HEK293T (cell line): ENCODE measurements at regions not wholly inside any gene's neighbourhood (a gene's known extent, or its start where the extent isn't known, plus 50 kb on each side); places are given as distances from the start of the nearest gene placed in this dataset.

Experiments used
- CTCF ChIA-PET: fragments of 350-600 bp; formaldehyde crosslinking; extraction: SDS; loops from one replicate; lab custom pipeline; 2021; ENCODE audit warnings: antibody characterized with exemption, inconsistent platforms; lab: Yijun Ruan, JAX
- POLR2A ChIA-PET: fragments of 350-600 bp; formaldehyde crosslinking; extraction: SDS; loops from one replicate; lab custom pipeline; 2020; ENCODE audit warnings: antibody characterized with exemption, inconsistent platforms; lab: Yijun Ruan, JAX
- DNase-seq: peaks from one replicate; pipeline ENCODE4 v3.0.0; 2012; ENCODE audit warnings: mixed read lengths; ENCODE audit errors: extremely low spot score
- ARNT ChIP-seq: fragments of 450-650 bp; IDR thresholded peaks from 2 replicates; pipeline ENCODE4 v1.6.1; 2017; ENCODE audit warnings: mild to moderate bottlenecking
- BHLHE40 ChIP-seq: fragments of 450-650 bp; IDR thresholded peaks from 2 replicates; pipeline ENCODE4 v1.6.1; 2016; ENCODE audit warnings: mild to moderate bottlenecking, moderate library complexity, borderline replicate concordance
- CTBP1 ChIP-seq: fragments of 450-650 bp; IDR thresholded peaks from 2 replicates; pipeline ENCODE4 v1.6.1; 2016; ENCODE audit warnings: borderline replicate concordance
- ELF4 ChIP-seq: fragments of 450-650 bp; IDR thresholded peaks from 2 replicates; pipeline ENCODE4 v1.6.1; 2017; ENCODE audit warnings: antibody characterized with exemption
- FOXA1 ChIP-seq: fragments of 450-650 bp; IDR thresholded peaks from 2 replicates; pipeline ENCODE4 v1.6.1; 2016; ENCODE audit warnings: mild to moderate bottlenecking
- FOXK2 ChIP-seq: fragments of 450-650 bp; IDR thresholded peaks from 2 replicates; pipeline ENCODE4 v1.6.1; 2016; ENCODE audit warnings: mild to moderate bottlenecking
- FOXM1 ChIP-seq: fragments of 450-650 bp; IDR thresholded peaks from 2 replicates; pipeline ENCODE4 v1.6.1; 2017; ENCODE audit warnings: mild to moderate bottlenecking, borderline replicate concordance
- HDGF ChIP-seq: fragments of 450-650 bp; IDR thresholded peaks from 2 replicates; pipeline ENCODE4 v1.6.1; 2017; ENCODE audit warnings: antibody characterized with exemption, borderline replicate concordance
- L3MBTL2 ChIP-seq: fragments of 450-650 bp; conservative IDR thresholded peaks from 2 replicates; pipeline ENCODE4 v1.6.1; 2016; ENCODE audit warnings: mild to moderate bottlenecking
- LEF1 ChIP-seq: fragments of 450-650 bp; IDR thresholded peaks from 2 replicates; pipeline ENCODE4 v1.6.1; 2017; ENCODE audit warnings: mild to moderate bottlenecking, borderline replicate concordance
- NFRKB ChIP-seq: fragments of 450-650 bp; IDR thresholded peaks from 2 replicates; pipeline ENCODE4 v1.6.1; 2016; ENCODE audit warnings: mild to moderate bottlenecking, moderate library complexity
- PKNOX1 ChIP-seq: fragments of 450-650 bp; IDR thresholded peaks from 2 replicates; pipeline ENCODE4 v1.6.1; 2016
- SP1 ChIP-seq: fragments of 450-650 bp; IDR thresholded peaks from 2 replicates; pipeline ENCODE4 v1.6.1; 2017
- SUZ12 ChIP-seq: fragments of 450-650 bp; IDR thresholded peaks from 2 replicates; pipeline ENCODE4 v1.6.1; 2016; ENCODE audit warnings: mild to moderate bottlenecking
- TARDBP ChIP-seq: fragments of 450-650 bp; IDR thresholded peaks from 2 replicates; pipeline ENCODE4 v1.6.1; 2016
- ZNF384 ChIP-seq: fragments of 450-650 bp; IDR thresholded peaks from 2 replicates; pipeline ENCODE4 v1.6.1; 2016

GRCh38 chr4:165748321-165748720 lies 124.7 kb upstream of the TLL1 start:
- no peak for TF ChIP-seq SUZ12
- TF ChIP-seq LEF1, result no peak
- TF ChIP-seq L3MBTL2, result no peak
- TF ChIP-seq SP1, result no peak
- TF ChIP-seq HDGF, result no peak
- TF ChIP-seq FOXM1, result no peak
- TF ChIP-seq CTBP1, result no peak
- ChIA-PET CTCF (no interaction called here), POLR2A (no interaction called here)
- no peak for DNase-seq

GRCh38 chr4:165751882-165752281 lies 121.2 kb upstream of the TLL1 start:
- TF ChIP-seq LEF1 (no peak), FOXK2 (no peak), FOXM1 (no peak), HDGF (no peak), SUZ12 (no peak), NFRKB (no peak), ELF4 (no peak), L3MBTL2 (no peak), ARNT (no peak), SP1 (no peak)
- ChIA-PET CTCF (no interaction called here), POLR2A (no interaction called here)
- no peak for DNase-seq

GRCh38 chr4:165754664-165755063 lies 118.4 kb upstream of the TLL1 start:
- DNase-seq, result no peak
- ChIA-PET POLR2A (no interaction called here), CTCF (no interaction called here)
- TF ChIP-seq PKNOX1 (no peak), BHLHE40 (no peak), ARNT (no peak), FOXM1 (no peak), FOXA1 (no peak), L3MBTL2 (no peak), SP1 (no peak), SUZ12 (no peak), ELF4 (no peak), LEF1 (no peak), CTBP1 (no peak), NFRKB (no peak), HDGF (no peak), ZNF384 (no peak), FOXK2 (no peak), TARDBP (no peak)

- TF ChIP-seq PKNOX1, result no peak
- DNase-seq, result no peak
- ChIA-PET POLR2A (no interaction called here), CTCF (interaction anchor here (0.6 kb wide), 1 partner anchor 48 kb away, joined by 9 read pairs; no protein-coding TSS in a partner anchor)
Measured at GRCh38 chr4:165756836-165757235, 116.2 kb upstream of the TLL1 start.

GRCh38 chr4:165757451-165757850 lies 115.6 kb upstream of the TLL1 start:
- TF ChIP-seq FOXA1 (no peak), SUZ12 (no peak), NFRKB (no peak), CTBP1 (no peak)
- POLR2A ChIA-PET, result no interaction called here
- CTCF ChIA-PET, result no interaction called here
- no peak for DNase-seq

- ChIA-PET CTCF (no interaction called here), POLR2A (no interaction called here)
- TF ChIP-seq CTBP1 (no peak), TARDBP (no peak), LEF1 (no peak), FOXK2 (no peak), SP1 (no peak), ELF4 (no peak), SUZ12 (no peak), PKNOX1 (no peak; the same call in 1 of the 2 replicates), BHLHE40 (no peak), L3MBTL2 (no peak), NFRKB (no peak), FOXA1 (no peak), ZNF384 (no peak), ARNT (no peak), FOXM1 (no peak), HDGF (no peak)
- DNase-seq, result no peak
Measured at GRCh38 chr4:165758086-165758485, 115.0 kb upstream of the TLL1 start.

- TF ChIP-seq ARNT (no peak), ZNF384 (no peak), PKNOX1 (no peak), SP1 (no peak), HDGF (no peak), LEF1 (no peak), L3MBTL2 (no peak), FOXA1 (no peak), NFRKB (no peak), BHLHE40 (no peak), SUZ12 (no peak), ELF4 (no peak), FOXK2 (no peak), TARDBP (no peak), CTBP1 (no peak), FOXM1 (no peak)
- ChIA-PET POLR2A (no interaction called here), CTCF (no interaction called here)
- no peak for DNase-seq
Measured at GRCh38 chr4:165760182-165760581, 112.9 kb upstream of the TLL1 start.
